Iris pigment epithelial cell (primary cell): ENCODE measurements at regions not wholly inside any gene's neighbourhood (a gene's known extent, or its start where the extent isn't known, plus 50 kb on each side); places are given as distances from the start of the nearest gene placed in this dataset.
A peak's percentile ranks its signal among the peaks of the same experiment; 100 is the strongest.
"Not testable (repeated sequence)": the region's sequence is repeated elsewhere in the genome, so short reads cannot be mapped to it uniquely, and the experiment has no call there.

ENCODE experiments used
- DNase-seq: peaks from one replicate; pipeline ENCODE4 v3.0.0-alpha.2; 2011; ENCODE audit warnings: low read depth

GRCh38 chr4:85018983-85019382 lies 52.5 kb upstream of the WDFY3 start:
- no peak for DNase-seq

- no peak for DNase-seq
Observed at GRCh38 chr4:85019411-85019810, 52.9 kb upstream of the WDFY3 start.

- no peak for DNase-seq
Observed at GRCh38 chr4:85024671-85025070, 58.2 kb upstream of the WDFY3 start.

GRCh38 chr4:85028910-85029309 lies 62.4 kb upstream of the WDFY3 start:
- peak; percentile 53 for DNase-seq

GRCh38 chr4:85029453-85029852 lies 63.0 kb upstream of the WDFY3 start:
- DNase-seq: no peak

- DNase-seq: no peak
Observed at GRCh38 chr4:85030156-85030555, 63.7 kb upstream of the WDFY3 start.

- DNase-seq: not testable (repeated sequence)
Observed at GRCh38 chr4:85033838-85034237, 67.3 kb upstream of the WDFY3 start.

- peak; percentile 76 for DNase-seq
Observed at GRCh38 chr4:85039526-85039925, 73.0 kb upstream of the WDFY3 start.

- DNase-seq: peak; percentile 12
Observed at GRCh38 chr4:85043812-85044496, 77.5 kb upstream of the WDFY3 start.

GRCh38 chr4:85050736-85051135 lies 84.2 kb upstream of the WDFY3 start:
- no peak for DNase-seq

GRCh38 chr4:85051526-85051925 lies 85.0 kb upstream of the WDFY3 start:
- no peak for DNase-seq

- DNase-seq: not testable (repeated sequence)
Observed at GRCh38 chr4:85054925-85055324, 88.4 kb upstream of the WDFY3 start.

- peak; percentile 43 for DNase-seq
Observed at GRCh38 chr4:85058551-85058950, 92.1 kb upstream of the WDFY3 start.

GRCh38 chr4:85061974-85062373 lies 95.5 kb upstream of the WDFY3 start:
- no peak for DNase-seq

GRCh38 chr4:85062466-85062865 lies 96.0 kb upstream of the WDFY3 start:
- no peak for DNase-seq

- DNase-seq: no peak
Observed at GRCh38 chr4:85067342-85067741, 100.9 kb upstream of the WDFY3 start.

GRCh38 chr4:85078016-85078415 lies 111.5 kb upstream of the WDFY3 start:
- DNase-seq: peak; percentile 16

GRCh38 chr4:85081196-85081595 lies 114.7 kb upstream of the WDFY3 start:
- DNase-seq: no peak

- DNase-seq: peak; percentile 83
Observed at GRCh38 chr4:85084371-85085094, 118.0 kb upstream of the WDFY3 start.

- DNase-seq: peak; percentile 34
Observed at GRCh38 chr4:85086721-85087120, 120.2 kb upstream of the WDFY3 start.

- no peak for DNase-seq
Observed at GRCh38 chr4:85092536-85092935, 126.0 kb upstream of the WDFY3 start.

- DNase-seq: no peak
Observed at GRCh38 chr4:85092943-85093342, 126.5 kb upstream of the WDFY3 start.

GRCh38 chr4:85094735-85095134 lies 128.2 kb upstream of the WDFY3 start:
- no peak for DNase-seq

- DNase-seq: peak; percentile 47
Observed at GRCh38 chr4:85102606-85103005, 136.1 kb upstream of the WDFY3 start.
